HUES64 (cell line): ENCODE measurements at regions not wholly inside any gene's neighbourhood (a gene's known extent, or its start where the extent isn't known, plus 50 kb on each side); places are given as distances from the start of the nearest gene placed in this dataset.
"Not testable (repeated sequence)": the region's sequence is repeated elsewhere in the genome, so short reads cannot be mapped to it uniquely, and the experiment has no call there.

ENCODE experiments used
- H3K27ac ChIP-seq: 2 replicates; pipeline ENCODE4 v1.7.0; 2013; ENCODE audit warnings: low read depth, low read length, inconsistent platforms
- H3K27me3 ChIP-seq: 2 replicates; pipeline ENCODE4 v1.6.1; 2013; ENCODE audit warnings: mild to moderate bottlenecking, low read length; ENCODE audit not compliant: insufficient read depth
- H3K36me3 ChIP-seq: 2 replicates; pipeline ENCODE4 v1.6.1; 2013; ENCODE audit warnings: mild to moderate bottlenecking, low read length; ENCODE audit not compliant: insufficient read depth
- H3K4me1 ChIP-seq: 2 replicates; pipeline ENCODE4 v1.6.1; 2013; ENCODE audit warnings: mild to moderate bottlenecking, low read length, moderate library complexity; ENCODE audit not compliant: insufficient read depth
- H3K4me3 ChIP-seq: 2 replicates; pipeline ENCODE4 v1.5.1; 2013; ENCODE audit warnings: mild to moderate bottlenecking, low read length, moderate library complexity
- H3K9ac ChIP-seq: 2 replicates; pipeline ENCODE4 v1.6.1; 2013; ENCODE audit warnings: mild to moderate bottlenecking, low read depth, low read length
- H3K9me3 ChIP-seq: 2 replicates; pipeline ENCODE4 v1.6.1; 2013; ENCODE audit warnings: low read depth, low read length; ENCODE audit not compliant: insufficient read depth
- whole genome bisulfite sequencing: fragments of 150-250, 120-280 bp; methylation state at CpG from one replicate; pipeline ENCODE4 v1.1.7; 2013; ENCODE audit warnings: missing lambda C conversion rate; 5-methylcytosine and 5-hydroxymethylcytosine counted together

DNA sequence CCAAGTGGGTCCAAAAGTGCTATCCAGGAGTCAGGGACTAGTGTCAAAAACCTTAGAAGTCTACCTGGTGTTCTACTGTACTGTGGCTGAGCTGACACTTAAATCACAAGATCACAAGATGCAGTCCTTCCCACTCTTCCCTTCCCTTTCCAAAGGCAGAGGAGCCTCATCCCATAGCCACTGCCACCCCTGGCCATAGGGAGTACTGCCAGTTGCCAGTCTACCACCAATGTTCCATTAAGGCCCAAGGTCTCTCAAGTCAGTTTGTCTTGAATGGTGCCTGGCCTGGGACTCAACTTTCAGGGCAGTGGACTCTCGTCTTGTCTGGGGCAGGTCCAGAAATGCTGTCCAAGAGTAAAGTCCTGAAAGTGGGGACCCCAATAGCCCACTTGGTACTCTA, 585.6 kb downstream of the NUP35 start:
- Histone ChIP-seq H3K9me3 (no peaks in the 10 kb centered on the region), H3K27ac (no peak overlapping the region), H3K9ac (no peak overlapping the region), H3K27me3 (no peaks in the 10 kb centered on the region), H3K36me3 (no peaks in the 10 kb centered on the region), H3K4me1 (no peaks in the 10 kb centered on the region), H3K4me3 (no peak overlapping the region)
- WGBS = 96% methylated on average over 1 of the region's 1 CpG

DNA sequence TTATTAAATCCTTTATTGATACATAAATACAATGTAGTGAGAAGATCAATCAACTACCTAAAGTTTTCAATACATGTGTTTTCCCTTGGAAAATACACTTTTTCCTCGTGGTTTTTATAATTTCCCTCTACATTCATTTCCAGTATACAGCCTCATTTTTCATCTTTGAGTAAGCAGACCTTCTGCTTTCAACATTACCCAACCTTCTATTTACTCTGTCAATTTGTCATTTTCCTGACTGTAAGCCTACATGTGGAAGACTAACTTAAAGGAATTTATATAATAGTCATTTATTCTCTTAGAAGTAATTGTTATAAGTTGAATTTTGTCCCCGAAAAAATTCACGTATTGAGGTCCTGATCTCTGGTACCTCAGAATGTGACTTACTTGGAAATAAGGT, 594.0 kb downstream of the NUP35 start:
- Histone ChIP-seq H3K36me3 (no peaks in the 10 kb centered on the region), H3K9me3 (no peaks in the 10 kb centered on the region), H3K27ac (no peak overlapping the region), H3K9ac (no peak overlapping the region), H3K27me3 (no peaks in the 10 kb centered on the region), H3K4me1 (no peaks in the 10 kb centered on the region), H3K4me3 (no peak overlapping the region)
- 97% methylated on average over 3 of the region's 3 CpGs for whole genome bisulfite sequencing

DNA sequence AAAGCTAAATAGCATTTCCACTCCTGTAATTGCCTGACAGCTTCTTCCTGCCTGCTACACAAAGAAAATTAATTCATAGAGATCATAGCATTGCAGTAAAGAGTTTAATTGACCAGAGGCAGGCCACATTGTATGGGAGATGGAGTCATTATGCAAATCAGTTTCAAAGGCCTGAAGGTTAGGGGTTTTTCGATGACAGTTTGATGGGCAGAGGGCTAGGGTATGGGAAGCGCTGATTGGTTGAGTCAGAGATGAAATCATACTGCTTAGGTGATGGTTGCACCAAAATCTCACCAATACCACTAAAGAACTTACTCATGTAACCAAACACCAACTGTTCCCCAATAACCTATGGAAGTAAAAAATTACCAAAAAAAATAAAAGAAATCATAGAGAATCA, 599.0 kb downstream of the NUP35 start:
- Histone ChIP-seq H3K4me3 (no peak overlapping the region), H3K4me1 (no peaks in the 10 kb centered on the region), H3K9me3 (no peaks in the 10 kb centered on the region), H3K27ac (no peak overlapping the region), H3K27me3 (no peaks in the 10 kb centered on the region), H3K9ac (no peak overlapping the region), H3K36me3 (no peaks in the 10 kb centered on the region)
- WGBS = 93% methylated on average over 2 of the region's 2 CpGs

DNA sequence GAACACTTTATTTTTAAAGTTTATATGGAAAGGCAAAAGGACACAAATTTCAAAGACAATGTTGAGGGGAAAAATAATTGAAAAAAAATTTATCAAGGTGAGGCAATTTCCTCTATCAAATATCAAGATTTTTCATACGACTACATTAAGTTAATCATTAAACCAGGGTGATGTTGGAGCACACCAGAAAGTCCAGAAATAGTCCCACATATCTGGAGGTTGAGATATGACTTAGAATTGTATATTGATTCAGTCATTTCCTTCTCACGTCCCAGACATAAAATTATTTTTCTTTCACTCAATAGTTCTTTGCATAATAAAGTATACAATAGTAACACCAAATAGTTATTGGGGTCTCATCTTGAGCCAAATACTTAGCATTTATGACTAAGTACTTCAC, 605.1 kb downstream of the NUP35 start:
- no CpG with 5 or more reads among the region's 2 CpGs for WGBS

DNA sequence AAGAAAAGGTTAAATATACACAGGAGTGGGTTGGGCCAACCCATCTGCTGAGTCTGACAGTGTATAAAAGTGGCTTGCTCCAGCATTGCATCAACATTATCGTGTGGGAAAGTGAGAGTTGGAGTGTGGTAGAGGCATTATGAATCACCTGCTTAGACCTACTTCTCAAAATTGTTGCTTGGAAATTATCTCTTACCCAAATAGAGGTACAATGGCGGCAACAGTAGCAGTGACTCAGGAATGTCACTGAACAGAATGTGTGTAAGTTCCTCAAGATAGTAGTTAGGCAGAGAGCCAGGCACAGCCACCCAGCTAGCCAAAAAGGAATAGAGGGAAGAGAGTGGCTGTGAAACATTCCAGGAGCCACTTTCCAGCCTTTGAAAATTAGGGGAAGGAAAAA, 616.0 kb downstream of the NUP35 start:
- H3K9ac ChIP-seq = no peak overlapping the region
- no peaks in the 10 kb centered on the region for H3K36me3 ChIP-seq
- 89% methylated on average over 2 of the region's 2 CpGs for WGBS
- H3K27ac ChIP-seq = no peak overlapping the region
- no peaks in the 10 kb centered on the region for H3K9me3 ChIP-seq
- H3K4me1 ChIP-seq = no peaks in the 10 kb centered on the region
- H3K27me3 ChIP-seq = no peaks in the 10 kb centered on the region
- no peak overlapping the region for H3K4me3 ChIP-seq

More for the DNA sequence above, 605.1 kb downstream of the NUP35 start:
- Histone ChIP-seq H3K27ac (no peak overlapping the region), H3K36me3 (no peaks in the 10 kb centered on the region), H3K4me1 (no peaks in the 10 kb centered on the region), H3K27me3 (no peaks in the 10 kb centered on the region), H3K9ac (no peak overlapping the region), H3K4me3 (no peak overlapping the region), H3K9me3 (no peaks in the 10 kb centered on the region)

DNA sequence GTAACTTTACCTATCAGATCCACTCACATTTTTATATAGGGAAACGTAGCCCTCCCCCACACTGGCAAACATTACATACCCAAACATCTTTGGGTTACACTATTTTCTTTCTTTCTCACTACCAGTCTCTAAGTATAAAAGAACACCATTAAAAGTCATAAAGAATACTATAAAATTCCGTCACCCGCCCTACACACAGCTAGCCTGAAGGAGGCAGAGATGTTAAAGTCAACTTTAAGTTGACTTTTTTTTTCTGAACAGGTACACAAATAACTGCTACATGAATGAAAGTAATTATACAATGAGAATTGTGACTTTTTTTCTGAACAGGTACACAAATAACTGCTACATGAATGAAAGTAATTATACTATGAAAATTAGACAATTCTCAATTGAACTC, 628.3 kb downstream of the NUP35 start:
- H3K4me3 ChIP-seq = no peak overlapping the region
- no peaks in the 10 kb centered on the region for H3K27me3 ChIP-seq
- no peak overlapping the region for H3K27ac ChIP-seq
- 95% methylated on average over 3 of the region's 3 CpGs for WGBS
- no peaks in the 10 kb centered on the region for H3K9me3 ChIP-seq
- H3K9ac ChIP-seq = no peak overlapping the region
- H3K36me3 ChIP-seq = no peaks in the 10 kb centered on the region
- no peaks in the 10 kb centered on the region for H3K4me1 ChIP-seq

DNA sequence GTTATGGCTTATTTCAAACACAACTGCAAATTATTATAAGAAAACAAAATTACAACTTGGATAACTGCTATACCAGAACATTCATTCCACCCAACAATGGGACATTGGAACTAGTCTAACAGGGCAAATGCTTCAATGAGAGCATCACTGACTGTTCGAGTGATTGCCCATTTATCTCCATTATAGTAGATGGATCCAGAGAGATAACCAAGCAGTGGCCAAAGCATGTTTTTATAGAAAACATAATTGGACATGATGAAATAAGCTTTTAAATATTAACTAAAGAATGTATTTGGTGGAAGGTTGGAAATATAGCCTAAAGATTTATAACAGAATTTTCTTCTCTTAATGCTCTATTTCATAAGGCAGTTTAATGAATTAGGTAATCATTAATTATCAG, 634.8 kb downstream of the NUP35 start:
- Histone ChIP-seq H3K36me3 (no peaks in the 10 kb centered on the region), H3K9me3 (no peaks in the 10 kb centered on the region), H3K27me3 (no peaks in the 10 kb centered on the region), H3K9ac (no peak overlapping the region), H3K4me1 (peaks cover 11% of the 10 kb centered on the region; the same call in 1 of the 2 replicates), H3K4me3 (no peak overlapping the region), H3K27ac (no peak overlapping the region)
- WGBS = 100% methylated on average over 1 of the region's 1 CpG

- Histone ChIP-seq H3K36me3 (no peaks in the 10 kb centered on the region), H3K9ac (no peak overlapping the region), H3K4me1 (no peaks in the 10 kb centered on the region), H3K4me3 (no peak overlapping the region), H3K27me3 (no peaks in the 10 kb centered on the region), H3K27ac (no peak overlapping the region), H3K9me3 (no peaks in the 10 kb centered on the region)
- 93% methylated on average over 3 of the region's 3 CpGs for whole genome bisulfite sequencing
Observed at GRCh38 chr2:183773775-183774174, 649.5 kb downstream of the NUP35 start.

DNA sequence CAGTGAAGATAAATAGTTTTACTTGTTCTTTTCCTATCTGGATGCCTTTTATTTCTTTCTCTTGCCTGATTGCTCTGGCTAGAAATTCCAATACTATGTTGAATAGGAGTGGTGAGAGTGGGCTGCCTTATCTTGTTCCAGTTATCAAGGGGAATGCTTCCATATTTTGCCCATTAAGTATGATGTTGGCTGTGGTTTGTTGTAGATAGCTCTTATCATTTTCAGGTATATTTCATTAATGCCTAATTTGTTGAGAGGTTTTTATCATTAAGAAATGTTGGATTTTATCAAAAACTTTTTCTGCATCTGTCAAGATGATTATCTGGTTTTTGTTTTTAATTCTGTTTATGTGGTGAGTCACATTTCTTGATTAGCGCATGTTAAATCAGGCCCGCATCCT, 655.8 kb downstream of the NUP35 start:
- H3K9me3 ChIP-seq = no peaks in the 10 kb centered on the region
- 96% methylated on average over 2 of the region's 2 CpGs for whole genome bisulfite sequencing

DNA sequence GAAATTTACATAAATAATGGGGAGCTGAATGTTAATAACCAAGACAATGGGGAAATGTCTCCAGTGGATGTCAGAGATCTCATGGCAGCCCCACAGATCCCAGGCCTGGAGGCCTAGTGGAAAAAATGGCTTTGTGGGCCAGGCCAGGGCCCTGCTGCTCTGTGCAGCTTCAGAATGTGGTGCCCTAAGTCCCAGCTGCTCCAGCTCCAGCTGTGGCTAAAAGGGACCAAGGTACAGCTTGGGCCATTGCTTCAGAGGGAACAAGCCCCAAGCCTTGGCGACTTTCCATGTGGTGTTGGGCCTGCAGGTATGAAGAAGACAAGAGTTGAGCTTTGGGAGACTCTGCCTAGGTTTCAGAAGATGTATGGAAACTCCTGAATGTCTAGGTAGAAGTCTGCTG, 658.2 kb downstream of the NUP35 start:
- no peaks in the 10 kb centered on the region for H3K27me3 ChIP-seq
- H3K4me1 ChIP-seq = no peaks in the 10 kb centered on the region
- 88% methylated on average over 1 of the region's 1 CpG for WGBS
- H3K36me3 ChIP-seq = no peaks in the 10 kb centered on the region
- peaks cover under 1% of the 10 kb centered on the region; the same call in 1 of the 2 replicates for H3K9me3 ChIP-seq
- no peak overlapping the region for H3K9ac ChIP-seq
- no peak overlapping the region for H3K4me3 ChIP-seq
- no peak overlapping the region for H3K27ac ChIP-seq

More for the DNA sequence above, 655.8 kb downstream of the NUP35 start:
- no peak overlapping the region for H3K9ac ChIP-seq
- no peaks in the 10 kb centered on the region for H3K27me3 ChIP-seq
- no peak overlapping the region for H3K4me3 ChIP-seq
- H3K27ac ChIP-seq = no peak overlapping the region
- no peaks in the 10 kb centered on the region for H3K36me3 ChIP-seq
- no peaks in the 10 kb centered on the region for H3K4me1 ChIP-seq

DNA sequence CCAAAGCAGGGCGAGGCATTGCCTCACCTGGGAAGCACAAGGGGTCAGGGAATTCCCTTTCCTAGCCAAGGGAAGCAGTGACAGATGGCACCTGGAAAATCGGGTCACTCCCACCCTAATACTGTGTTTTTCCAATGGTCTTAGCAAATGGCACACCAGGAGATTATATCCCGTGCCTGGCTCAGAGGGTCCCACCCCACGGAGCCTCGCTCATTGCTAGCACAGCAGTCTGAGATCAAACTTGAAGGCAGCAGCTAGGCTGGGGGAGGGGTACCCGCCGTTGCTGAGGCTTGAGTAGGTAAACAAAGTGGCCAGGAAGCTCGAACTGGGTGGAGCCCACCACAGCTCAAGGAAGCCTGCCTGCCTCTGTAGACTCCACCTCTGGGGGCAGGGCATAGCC, 664.6 kb downstream of the NUP35 start:
- not testable (repeated sequence) for H3K9ac ChIP-seq, H3K4me3 ChIP-seq, H3K36me3 ChIP-seq, H3K27ac ChIP-seq, H3K27me3 ChIP-seq, H3K4me1 ChIP-seq
- H3K9me3 ChIP-seq = peaks cover 14% of the 10 kb centered on the region
- 93% methylated on average over 8 of the region's 8 CpGs for WGBS

DNA sequence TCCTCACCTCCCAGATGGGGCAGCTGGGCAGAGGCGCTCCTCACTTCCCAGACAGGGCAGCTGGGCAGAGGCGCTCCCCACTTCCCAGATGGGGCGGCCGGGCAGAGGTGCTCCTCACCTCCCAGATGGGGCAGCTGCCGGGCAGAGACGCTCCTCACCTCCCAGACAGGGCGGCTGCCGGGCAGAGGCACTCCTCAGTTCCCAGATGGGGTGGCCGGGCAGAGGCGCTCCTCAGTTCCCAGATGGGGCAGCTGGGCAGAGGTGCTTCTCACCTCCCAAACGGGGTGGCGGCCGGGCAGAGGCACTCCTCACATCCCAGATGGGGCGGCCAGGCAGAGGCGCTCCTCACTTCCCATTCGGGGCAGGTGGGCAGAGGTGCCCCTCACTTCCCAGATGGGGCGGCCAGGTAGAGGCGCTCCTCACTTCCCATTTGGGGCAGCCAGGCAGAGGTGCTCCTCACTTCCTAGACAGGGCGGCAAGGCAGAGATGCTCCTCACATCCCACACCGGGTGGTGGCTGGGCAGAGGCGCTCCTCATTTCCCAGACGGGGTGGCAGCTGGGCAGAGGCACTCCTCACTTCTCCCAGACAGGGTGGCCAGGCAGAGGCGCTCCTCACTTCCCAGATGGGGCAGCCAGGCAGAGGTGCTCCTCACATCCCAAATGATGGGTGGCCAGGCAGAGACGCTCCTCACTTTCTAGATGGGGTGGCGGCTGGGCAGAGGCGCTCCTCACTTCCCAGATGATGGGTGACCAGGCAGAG, 668.1 kb downstream of the NUP35 start:
- not testable (repeated sequence) for H3K27ac ChIP-seq, H3K27me3 ChIP-seq, H3K9ac ChIP-seq, H3K36me3 ChIP-seq, H3K4me1 ChIP-seq, H3K4me3 ChIP-seq
- 97% methylated on average over 26 of the region's 26 CpGs for WGBS
- H3K9me3 ChIP-seq = peaks cover 14% of the 10 kb centered on the region
